ENCODE measurements at regions not wholly inside any gene's neighbourhood (a gene's known extent, or its start where the extent isn't known, plus 50 kb on each side); places are given as distances from the start of the nearest gene placed in this dataset.
"Not testable (repeated sequence)": the region's sequence is repeated elsewhere in the genome, so short reads cannot be mapped to it uniquely, and the experiment has no call there.

DNA sequence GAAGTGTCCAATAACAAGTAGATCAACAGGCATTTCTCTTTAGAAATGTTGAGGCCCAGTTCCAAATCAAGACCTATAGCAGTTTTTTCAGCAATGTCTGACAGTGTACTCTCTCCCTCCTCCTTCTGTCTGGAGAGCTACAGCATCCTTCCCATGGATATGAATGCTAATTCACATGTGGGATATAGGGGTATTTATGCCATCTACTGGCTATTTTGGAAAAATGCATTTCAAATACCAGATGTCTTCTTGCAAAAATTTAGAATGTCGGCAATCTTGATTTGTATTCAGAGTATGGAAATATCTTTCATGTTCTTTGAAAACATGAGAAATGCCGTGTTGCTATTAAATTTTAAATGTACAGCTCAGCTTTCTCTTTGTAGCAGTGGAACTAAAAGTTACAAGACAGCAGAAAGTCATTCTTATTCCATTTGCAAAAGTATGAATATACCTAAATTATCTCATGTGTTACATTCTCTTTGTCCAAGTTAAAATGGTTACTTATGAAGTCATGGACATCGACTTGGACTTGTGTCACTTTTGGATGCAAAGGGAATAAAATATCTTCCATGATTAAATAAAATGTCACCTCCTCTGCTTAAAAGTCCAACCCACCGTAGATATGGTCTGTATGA is 647.8 kb downstream of the TAF11L14 start:
- Histone ChIP-seq H3K9me3 (no peaks in the 10 kb centered on the region), H3K36me3 (no peaks in the 10 kb centered on the region), H3K27ac (no peak overlapping the region), H3K4me3 (no peak overlapping the region), H3K27me3 (no peaks in the 10 kb centered on the region), H3K4me1 (no peaks in the 10 kb centered on the region)
- TF ChIP-seq CTCF (IDR thresholded peaks at IDR 0.05) (peak in 2 of 3 donors; percentile 28 to 40), POLR2AphosphoS5 (IDR thresholded peaks at IDR 0.05) (no peak), POLR2A (IDR thresholded peaks at IDR 0.05) (no peak)
- DNase-seq (ENCODE audit: low spot score in 2 of 2), result no peak
- intact Hi-C loops (cut with DNase I; ENCODE audit: low total_unique reads), result no loop called here

DNA sequence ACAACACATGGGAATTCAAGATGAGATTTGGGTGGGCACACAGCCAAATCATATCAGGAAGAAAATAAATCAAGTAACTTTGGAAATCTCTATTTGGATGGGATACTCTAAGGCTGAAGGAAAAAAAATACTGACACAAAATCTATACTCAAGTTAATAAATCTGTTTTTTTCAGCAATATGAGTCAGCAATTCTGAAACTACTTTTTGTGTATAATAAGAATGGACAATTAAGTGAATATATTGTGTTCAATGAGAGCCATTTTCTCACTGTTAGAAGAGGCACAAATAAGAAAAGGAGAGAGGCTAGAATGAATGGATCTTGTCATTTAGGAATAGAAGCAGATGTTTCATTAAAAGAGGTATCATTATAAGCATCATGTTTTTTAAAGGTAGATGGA is 651.0 kb downstream of the TAF11L14 start:
- H3K27ac ChIP-seq, result no peak overlapping the region
- H3K27me3 ChIP-seq, result no peaks in the 10 kb centered on the region
- H3K36me3 ChIP-seq, result peaks cover 4% of the 10 kb centered on the region
- no peaks in the 10 kb centered on the region for H3K4me1 ChIP-seq
- no peak overlapping the region for H3K4me3 ChIP-seq
- DNase-seq (ENCODE audit: low spot score in 2 of 2), result no peak
- TF ChIP-seq CTCF (IDR thresholded peaks at IDR 0.05) (no peak), POLR2AphosphoS5 (IDR thresholded peaks at IDR 0.05) (no peak), POLR2A (IDR thresholded peaks at IDR 0.05) (no peak)
- intact Hi-C loops (cut with DNase I; ENCODE audit: low total_unique reads), result no loop called here
- no peaks in the 10 kb centered on the region for H3K9me3 ChIP-seq

DNA sequence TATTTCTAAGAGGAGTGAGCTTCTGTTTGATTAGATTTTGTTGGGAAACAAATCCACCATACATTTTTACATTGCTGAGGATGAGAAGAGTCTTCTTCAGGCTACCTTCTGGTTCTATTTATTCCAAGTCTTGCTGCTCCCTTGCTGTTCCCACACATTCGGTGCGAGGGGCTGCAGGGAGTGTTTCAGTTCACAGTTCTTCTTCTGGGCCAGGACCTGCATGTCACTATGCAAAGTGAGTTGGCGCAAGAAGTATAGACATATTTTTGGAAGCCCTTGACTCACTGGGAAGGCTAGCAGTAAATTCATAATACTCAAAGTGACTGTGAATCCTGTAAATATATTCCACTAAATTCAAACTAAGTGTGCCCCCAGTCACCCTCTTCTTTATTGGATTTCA is 657.9 kb downstream of the TAF11L14 start:
- Histone ChIP-seq H3K4me1 (no peaks in the 10 kb centered on the region), H3K36me3 (peaks cover 4% of the 10 kb centered on the region), H3K27ac (no peak overlapping the region), H3K27me3 (peaks cover 0 to 5% of the 10 kb centered on the region in 2 donors), H3K9me3 (no peaks in the 10 kb centered on the region), H3K4me3 (no peak overlapping the region)
- DNase-seq (ENCODE audit: low spot score in 2 of 2), result no peak
- intact Hi-C loops (cut with DNase I; ENCODE audit: low total_unique reads), result no loop called here
- TF ChIP-seq POLR2A (IDR thresholded peaks at IDR 0.05), result no peak
- no peak for TF ChIP-seq POLR2AphosphoS5 (IDR thresholded peaks at IDR 0.05)
- TF ChIP-seq CTCF (IDR thresholded peaks at IDR 0.05), result no peak

DNA sequence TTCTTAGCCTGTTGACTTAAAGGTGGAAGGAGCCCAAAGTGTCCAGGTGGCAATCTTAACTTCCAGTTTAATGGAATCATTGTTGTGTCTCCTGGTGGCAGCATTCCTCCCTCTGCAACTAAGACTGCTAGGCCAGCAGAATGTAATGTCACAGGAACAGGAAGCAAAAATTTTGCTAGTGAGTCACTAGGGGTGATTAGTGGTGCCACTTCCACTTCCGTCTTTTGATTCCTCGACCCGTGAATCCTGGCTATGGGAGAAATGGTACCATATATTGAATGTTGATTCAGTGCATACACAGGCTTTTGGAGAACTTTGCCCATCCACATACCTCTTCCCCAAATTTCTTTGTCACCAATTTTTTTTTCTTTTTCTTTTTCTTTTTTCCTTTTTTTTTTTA is 661.4 kb downstream of the TAF11L14 start:
- H3K36me3 ChIP-seq; H3K4me3 ChIP-seq; H3K4me1 ChIP-seq; intact Hi-C loops (cut with DNase I; ENCODE audit: low total_unique reads); H3K9me3 ChIP-seq; H3K27me3 ChIP-seq; DNase-seq (ENCODE audit: low spot score in 2 of 2); H3K27ac ChIP-seq: not testable (repeated sequence)

- no peak for DNase-seq (ENCODE audit: low spot score in 2 of 2)
- no peaks in the 10 kb centered on the region for H3K9me3 ChIP-seq
- no peak overlapping the region for H3K4me3 ChIP-seq
- H3K36me3 ChIP-seq, result no peaks in the 10 kb centered on the region
- no peaks in the 10 kb centered on the region for H3K4me1 ChIP-seq
- no peak for TF ChIP-seq POLR2A (IDR thresholded peaks at IDR 0.05)
- no peak for TF ChIP-seq CTCF (IDR thresholded peaks at IDR 0.05)
- TF ChIP-seq POLR2AphosphoS5 (IDR thresholded peaks at IDR 0.05), result no peak
- intact Hi-C loops (cut with DNase I; ENCODE audit: low total_unique reads), result no loop called here
- H3K27me3 ChIP-seq, result no peaks in the 10 kb centered on the region
- H3K27ac ChIP-seq, result no peak overlapping the region
These were observed 664.9 kb downstream of the TAF11L14 start for GRCh38 chr5:18299166-18299565.

Measured in breast epithelium (tissue), 4 donors.